ENCODE measurements at regions not wholly inside any gene's neighbourhood (a gene's known extent, or its start where the extent isn't known, plus 50 kb on each side); places are given as distances from the start of the nearest gene placed in this dataset.

DNA sequence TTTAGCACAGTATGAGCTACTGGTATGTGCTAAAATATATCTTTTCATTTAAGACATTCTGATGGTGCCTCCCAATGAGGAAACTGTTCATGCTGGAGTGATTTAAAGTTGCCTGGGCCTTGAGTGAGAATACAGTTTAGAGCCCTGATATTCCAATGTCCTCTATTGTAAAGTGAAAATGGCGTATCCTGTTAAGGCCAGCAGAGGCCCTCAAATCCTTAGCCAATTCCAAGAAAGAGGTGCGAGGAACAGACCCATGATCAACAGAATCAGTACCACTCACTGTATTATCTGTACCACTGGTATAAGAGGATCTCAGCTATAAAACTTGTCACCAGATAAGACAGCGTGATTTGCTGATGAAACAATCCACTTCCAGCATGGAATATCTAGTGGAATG, 273.1 kb upstream of the SLITRK5 start:
- TF ChIP-seq JUN (IDR thresholded peaks at IDR 0.05; ENCODE audit: borderline replicate concordance, insufficient read depth, insufficient read length, low read depth), result no peak
- TF ChIP-seq POLR2AphosphoS5 (IDR thresholded peaks at IDR 0.05; ENCODE audit: insufficient read depth, low read depth, low read length), result no peak
- no TSS peak for BruUV-seq (replicated peaks)
- Histone ChIP-seq H2AFZ (ENCODE audit: low read depth, low read length) (no peak overlapping the region), H3K4me2 (ENCODE audit: insufficient read depth, low read length) (no peak overlapping the region), H3K4me1 (ENCODE audit: control insufficient read depth, extremely low read depth, insufficient read depth, low read length) (no peaks in the 10 kb centered on the region), H3K27ac (ENCODE audit: insufficient read depth, low read depth, low read length) (no peak overlapping the region), H3K79me2 (ENCODE audit: control insufficient read depth, insufficient read depth, low read length) (no peaks in the 10 kb centered on the region), H3K4me3 (replicated peaks in 1 of 3; ENCODE audit: insufficient read depth in 1 of 3, low read depth in 1 of 3, low read length in 3 of 3) (no peak overlapping the region), H3K9me3 (replicated peaks; ENCODE audit: control insufficient read depth, insufficient read depth, low read length) (no peaks in the 10 kb centered on the region), H3K27me3 (ENCODE audit: control insufficient read depth in 2 of 2, insufficient read depth in 2 of 2, low read length in 2 of 2) (no peaks in the 10 kb centered on the region), H3K9me1 (replicated peaks; ENCODE audit: control insufficient read depth, extremely low read depth, insufficient read depth, low read length) (no peaks in the 10 kb centered on the region), H3K36me3 (ENCODE audit: control insufficient read depth in 2 of 2, extremely low read depth in 1 of 2, insufficient read depth in 2 of 2, low read length in 2 of 2) (no peaks in the 10 kb centered on the region), H3K9ac (replicated peaks; ENCODE audit: extremely low read depth, insufficient read depth, low read length) (no peak overlapping the region), H4K20me1 (replicated peaks; ENCODE audit: control insufficient read depth, extremely low read depth, insufficient read depth, low read length) (no peaks in the 10 kb centered on the region)
- ChIA-PET POLR2A (no interaction called here), CTCF (interaction anchor here (1.0 kb wide), 1 partner anchor 12 kb away, joined by 3 read pairs; no protein-coding TSS in a partner anchor)
- FAIRE-seq (no peak), DNase-seq (ENCODE audit: low read depth, low spot score) (no peak)
- dilution Hi-C loops (cut with MboI; ENCODE audit: extremely low pct_ligation_motif_present, low sequenced_read_pairs) (no loop called here), intact Hi-C loops (cut with micrococcal nuclease) (loop anchor here (2.0 kb wide), 1 partner anchor 271 kb away; no protein-coding TSS in a partner anchor)

- Histone ChIP-seq H3K36me3 (ENCODE audit: control insufficient read depth in 2 of 2, extremely low read depth in 1 of 2, insufficient read depth in 2 of 2, low read length in 2 of 2) (no peaks in the 10 kb centered on the region), H4K20me1 (replicated peaks; ENCODE audit: control insufficient read depth, extremely low read depth, insufficient read depth, low read length) (no peaks in the 10 kb centered on the region), H3K4me1 (ENCODE audit: control insufficient read depth, extremely low read depth, insufficient read depth, low read length) (no peaks in the 10 kb centered on the region), H3K4me2 (ENCODE audit: insufficient read depth, low read length) (no peak overlapping the region), H3K9me3 (replicated peaks; ENCODE audit: control insufficient read depth, insufficient read depth, low read length) (no peaks in the 10 kb centered on the region), H3K27me3 (ENCODE audit: control insufficient read depth in 2 of 2, insufficient read depth in 2 of 2, low read length in 2 of 2) (no peaks in the 10 kb centered on the region), H3K9me1 (replicated peaks; ENCODE audit: control insufficient read depth, extremely low read depth, insufficient read depth, low read length) (no peaks in the 10 kb centered on the region), H2AFZ (ENCODE audit: low read depth, low read length) (no peak overlapping the region), H3K4me3 (replicated peaks in 1 of 3; ENCODE audit: insufficient read depth in 1 of 3, low read depth in 1 of 3, low read length in 3 of 3) (no peak overlapping the region), H3K9ac (replicated peaks; ENCODE audit: extremely low read depth, insufficient read depth, low read length) (no peak overlapping the region), H3K79me2 (ENCODE audit: control insufficient read depth, insufficient read depth, low read length) (no peaks in the 10 kb centered on the region), H3K27ac (ENCODE audit: insufficient read depth, low read depth, low read length) (no peak overlapping the region)
- FAIRE-seq (no peak), DNase-seq (ENCODE audit: low read depth, low spot score) (no peak)
- ChIA-PET POLR2A (no interaction called here), CTCF (no interaction called here)
- intact Hi-C loops (cut with micrococcal nuclease), result no loop called here
- no peak for TF ChIP-seq POLR2A (IDR thresholded peaks at IDR 0.05; ENCODE audit: low read depth, low read length)
- no peak for TF ChIP-seq EZH2 (IDR thresholded peaks at IDR 0.05; ENCODE audit: borderline replicate concordance, low read depth, low read length, severe bottlenecking)
- TF ChIP-seq MYC (IDR thresholded peaks at IDR 0.05; ENCODE audit: low read depth, low read length), result no peak
- no peak for TF ChIP-seq CTCF (IDR thresholded peaks at IDR 0.05; ENCODE audit: extremely low read depth in 1 of 2, insufficient read depth in 1 of 2, low read depth in 1 of 2, low read length in 2 of 2)
- TF ChIP-seq JUN (IDR thresholded peaks at IDR 0.05; ENCODE audit: borderline replicate concordance, insufficient read depth, insufficient read length, low read depth), result no peak
- TF ChIP-seq FOS (IDR thresholded peaks at IDR 0.05; ENCODE audit: borderline replicate concordance, insufficient read depth, low read length), result no peak
- TF ChIP-seq POLR2AphosphoS5 (IDR thresholded peaks at IDR 0.05; ENCODE audit: insufficient read depth, low read depth, low read length), result no peak
- TF ChIP-seq GATA2 (IDR thresholded peaks at IDR 0.05; ENCODE audit: insufficient read depth, insufficient read length, low read depth, low read length), result no peak
- TF ChIP-seq, protein P1, sequence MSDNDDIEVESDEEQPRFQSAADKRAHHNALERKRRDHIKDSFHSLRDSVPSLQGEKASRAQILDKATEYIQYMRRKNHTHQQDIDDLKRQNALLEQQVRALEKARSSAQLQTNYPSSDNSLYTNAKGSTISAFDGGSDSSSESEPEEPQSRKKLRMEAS (IDR thresholded peaks at IDR 0.05; ENCODE audit: insufficient read depth, insufficient read length), result no peak
- no TSS peak for BruUV-seq (replicated peaks)
- dilution Hi-C loops (cut with MboI; ENCODE audit: extremely low pct_ligation_motif_present, low sequenced_read_pairs), result no loop called here
Observed at GRCh38 chr13:87403748-87404432, 267.3 kb upstream of the SLITRK5 start.
